G401.6 (cell line): ENCODE measurements at regions not wholly inside any gene's neighbourhood (a gene's known extent, or its start where the extent isn't known, plus 50 kb on each side); places are given as distances from the start of the nearest gene placed in this dataset.
"Not testable (repeated sequence)": the region's sequence is repeated elsewhere in the genome, so short reads cannot be mapped to it uniquely, and the experiment has no call there.

Experiments used
- FAIRE-seq: peaks from 2 replicates; lab custom pipeline; 2012; peaks lifted over from hg19 to GRCh38; lab: Jason Lieb, UNC

DNA sequence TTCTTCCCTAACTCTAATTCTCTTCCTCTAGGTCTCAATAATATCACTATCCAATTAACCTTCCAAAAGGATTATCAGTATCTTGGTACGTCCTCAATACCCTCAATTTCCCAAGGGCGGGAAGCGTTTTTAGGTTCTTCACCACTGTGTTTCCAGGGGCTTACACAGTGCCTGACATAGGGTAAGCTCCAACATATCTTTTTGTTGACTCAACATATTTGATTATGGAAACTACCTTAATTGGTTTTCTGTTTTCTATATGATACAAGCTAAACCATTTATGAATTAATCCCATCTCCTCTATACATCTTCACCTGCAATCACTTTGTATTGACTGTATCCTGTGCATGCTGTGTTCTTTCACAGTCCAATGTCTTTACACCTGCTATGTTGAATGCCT, 987.3 kb downstream of the GRID1 start:
- no peak for FAIRE-seq

DNA sequence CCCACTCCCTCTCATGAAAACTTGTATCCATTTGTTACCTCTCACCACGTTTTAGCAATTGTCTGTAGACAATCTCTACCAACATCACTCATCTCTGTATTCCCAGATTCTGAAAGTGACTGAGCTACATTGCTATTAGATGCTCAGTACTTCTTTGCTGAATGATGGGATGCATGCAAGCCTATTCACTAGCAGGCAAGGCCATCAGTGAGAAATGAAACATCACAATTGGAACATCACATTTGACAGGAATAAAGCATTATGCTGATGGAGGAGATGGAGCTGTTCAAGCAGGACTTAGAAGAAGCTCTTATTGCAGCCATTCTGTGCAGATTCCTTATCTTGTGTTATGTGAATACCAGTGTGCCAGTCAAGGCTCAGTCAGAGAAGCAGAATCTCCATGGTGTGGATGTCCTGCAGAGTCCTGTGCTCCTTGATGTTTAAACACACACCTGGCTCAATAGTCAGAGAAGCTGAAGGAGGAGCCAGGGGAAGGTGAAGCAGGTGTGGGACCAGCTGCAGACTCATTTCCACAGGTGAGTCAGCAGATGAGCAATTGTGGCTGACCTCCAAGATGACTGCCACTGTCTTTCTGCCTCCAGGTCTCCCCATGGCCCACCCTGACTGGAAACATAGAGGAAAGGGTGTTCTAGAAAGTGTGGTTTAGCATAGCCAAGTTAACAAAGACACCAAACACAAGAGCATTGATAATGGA, 965.5 kb downstream of the GRID1 start:
- no peak for FAIRE-seq

DNA sequence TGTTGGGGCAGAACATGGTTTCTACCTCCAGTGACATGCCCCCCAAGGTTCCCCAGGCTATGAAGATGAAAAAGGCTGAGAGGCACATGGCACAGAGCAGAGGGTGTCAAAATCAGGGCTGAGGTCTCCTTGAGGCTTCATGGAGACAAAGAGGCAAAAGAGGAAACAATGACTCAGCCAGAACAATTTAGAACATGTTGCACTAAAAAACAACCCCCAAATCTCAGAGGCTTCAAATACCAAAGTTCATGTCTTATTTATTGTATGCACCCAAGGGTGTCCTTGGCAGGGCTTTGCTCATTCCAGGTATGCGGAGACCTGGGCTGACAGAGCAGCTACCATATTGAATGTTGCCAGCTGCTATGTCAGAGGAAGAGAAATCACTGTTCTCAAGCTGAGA, 964.1 kb downstream of the GRID1 start:
- FAIRE-seq: no peak

DNA sequence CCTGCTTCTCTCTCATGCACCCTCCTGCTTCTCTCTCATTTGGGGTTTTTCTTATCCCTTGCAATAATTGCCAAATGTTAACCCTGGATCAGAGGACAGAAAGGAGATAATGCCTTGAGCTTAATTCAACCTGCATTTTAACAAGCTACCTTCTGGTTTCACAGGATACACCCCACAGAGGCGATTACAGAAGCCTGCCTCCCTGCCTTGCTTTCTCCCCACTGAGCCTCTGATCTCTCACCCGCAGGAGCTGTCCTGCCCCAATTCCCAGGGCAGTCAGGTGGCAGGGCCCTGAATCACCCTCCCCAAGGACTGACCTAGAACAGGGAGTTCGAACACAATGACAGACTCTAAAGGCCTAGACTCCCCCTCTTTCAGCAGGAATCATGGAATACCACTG, 959.5 kb downstream of the GRID1 start:
- no peak for FAIRE-seq

DNA sequence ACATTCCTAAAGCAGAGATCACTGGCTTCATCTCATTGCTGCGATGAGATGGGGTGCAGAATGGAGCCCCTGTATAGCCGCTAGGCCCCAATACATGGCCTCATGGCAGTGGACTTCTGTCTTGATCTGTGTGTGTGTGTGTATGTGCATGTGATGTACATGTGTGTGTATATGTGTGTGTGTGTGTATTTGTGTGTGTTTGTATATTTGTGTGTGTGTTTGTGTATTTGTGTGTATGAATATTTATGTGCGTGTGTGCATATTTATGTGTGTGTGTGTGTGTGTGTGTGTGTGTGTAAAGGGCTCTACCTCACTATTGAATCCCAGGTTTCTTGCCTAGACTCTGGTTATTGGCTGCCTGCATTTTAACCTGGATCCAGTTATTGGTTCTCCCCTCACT, 958.2 kb downstream of the GRID1 start:
- no peak for FAIRE-seq

- FAIRE-seq: not testable (repeated sequence)
Measured at GRCh38 chr10:85410586-85410985, 956.0 kb downstream of the GRID1 start.

DNA sequence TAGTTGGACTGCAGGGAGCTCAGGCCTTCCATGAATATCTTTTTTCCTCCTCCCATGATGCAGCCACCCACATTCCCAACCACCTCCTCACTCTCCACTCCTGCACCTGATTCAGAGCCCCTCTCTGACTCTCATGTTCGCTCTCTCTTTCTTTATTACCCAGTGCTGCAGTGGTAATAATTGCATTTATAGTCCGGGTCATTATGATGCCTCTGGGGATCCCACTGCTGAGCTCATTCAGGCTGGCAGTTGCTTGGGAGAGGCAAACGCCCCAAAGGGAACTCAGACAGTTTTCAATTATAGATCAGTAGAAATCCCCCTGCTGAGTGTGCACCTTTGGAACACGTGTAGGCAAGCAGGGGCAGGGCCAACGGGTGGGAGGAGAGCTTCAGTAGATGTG, 953.0 kb downstream of the GRID1 start:
- no peak for FAIRE-seq

DNA sequence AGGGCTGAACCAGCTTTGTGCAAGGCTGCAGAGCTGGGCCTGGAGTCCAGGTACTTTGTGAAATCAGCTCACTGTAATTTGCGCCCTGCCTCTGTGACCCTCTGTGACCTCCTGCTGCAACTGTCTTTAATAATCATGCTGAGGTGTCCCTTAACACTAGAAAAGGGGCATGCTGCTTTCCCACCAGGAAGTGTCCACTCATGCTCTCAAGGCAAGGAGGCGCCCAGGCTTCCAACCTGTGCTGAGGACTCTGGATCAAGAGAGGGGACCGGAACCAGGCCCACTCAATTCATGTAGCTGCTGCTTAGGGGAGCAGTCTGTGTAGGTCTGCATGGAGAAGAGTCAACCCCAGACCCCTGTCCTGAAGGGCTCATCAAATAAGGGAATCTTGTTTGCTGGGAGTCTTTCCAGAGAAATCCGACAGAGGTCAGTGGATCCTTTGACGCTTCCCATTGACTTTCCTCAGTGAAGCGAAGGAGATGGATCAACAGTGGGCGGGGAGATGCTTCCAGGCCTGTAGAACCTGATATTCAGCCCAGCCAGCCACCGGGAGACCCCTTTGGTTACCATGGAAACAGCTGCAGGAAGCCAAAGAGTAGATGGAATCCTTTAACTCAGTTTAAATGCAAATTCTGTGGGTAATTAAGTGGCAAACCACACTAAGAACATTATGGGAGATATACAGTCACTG, 945.9 kb downstream of the GRID1 start:
- FAIRE-seq: no peak

- no peak for FAIRE-seq
Measured at GRCh38 chr10:85421421-85421820, 945.2 kb downstream of the GRID1 start.

GRCh38 chr10:85429126-85429525, 937.5 kb downstream of the GRID1 start:
- no peak for FAIRE-seq

DNA sequence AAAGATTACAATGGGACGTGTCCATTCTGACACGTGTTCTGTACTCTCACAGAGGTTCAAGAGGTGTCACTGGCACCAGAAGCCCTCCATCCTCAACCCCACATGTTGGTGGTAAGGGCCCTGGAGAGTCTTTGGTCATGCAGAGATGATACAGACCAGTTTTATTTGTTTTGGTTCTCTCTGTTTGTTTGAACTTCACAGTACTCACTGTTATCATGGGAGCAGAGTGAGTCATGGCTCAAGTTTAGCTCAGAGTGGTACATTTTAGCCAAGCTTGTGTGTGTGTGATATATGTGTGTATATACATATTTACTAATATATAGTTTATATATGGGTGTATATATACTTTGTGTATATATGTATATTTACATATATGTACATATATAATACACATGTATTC, 935.6 kb downstream of the GRID1 start:
- FAIRE-seq: no peak

GRCh38 chr10:85433248-85433647, 933.3 kb downstream of the GRID1 start:
- no peak for FAIRE-seq

DNA sequence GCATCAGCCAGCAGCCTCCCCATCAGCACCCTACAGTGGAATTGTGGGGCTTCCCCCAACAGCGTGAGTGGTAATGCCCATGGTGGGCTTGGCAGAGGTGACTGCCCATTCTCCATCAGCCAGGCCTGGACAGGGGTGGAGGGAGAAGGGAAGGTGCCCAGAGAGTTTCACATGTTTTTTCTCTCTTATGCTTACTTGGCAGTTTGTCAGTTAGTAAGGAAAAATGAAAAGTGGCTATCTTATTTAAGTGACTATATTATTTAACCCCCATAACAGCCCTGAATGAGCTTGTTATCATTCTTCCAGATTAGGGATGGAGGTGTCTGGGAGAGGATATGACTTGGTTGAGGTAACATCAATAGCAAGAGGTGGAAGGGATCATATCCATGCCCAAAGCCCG, 921.7 kb downstream of the GRID1 start:
- FAIRE-seq: no peak

GRCh38 chr10:85445702-85446101, 920.9 kb downstream of the GRID1 start:
- FAIRE-seq: no peak

DNA sequence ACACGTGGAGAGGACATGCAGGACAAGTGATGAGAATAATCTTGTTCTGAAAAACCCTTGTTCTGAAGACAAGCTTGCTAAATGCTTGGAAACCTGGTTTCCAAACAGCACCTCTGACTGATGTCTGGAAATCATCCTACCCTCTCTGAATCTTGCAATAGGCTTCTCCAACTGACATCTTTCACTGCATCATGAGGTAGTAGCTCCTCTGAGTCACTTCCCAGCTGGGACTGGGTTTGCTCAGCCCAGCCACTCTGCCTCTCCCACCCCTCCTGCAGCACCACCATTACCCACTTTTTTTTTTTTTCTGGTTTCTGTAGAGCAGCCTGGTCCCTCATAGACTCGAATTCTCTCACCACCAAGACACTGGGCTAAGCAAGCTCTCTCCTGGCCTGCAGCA, 919.8 kb downstream of the GRID1 start:
- no peak for FAIRE-seq

DNA sequence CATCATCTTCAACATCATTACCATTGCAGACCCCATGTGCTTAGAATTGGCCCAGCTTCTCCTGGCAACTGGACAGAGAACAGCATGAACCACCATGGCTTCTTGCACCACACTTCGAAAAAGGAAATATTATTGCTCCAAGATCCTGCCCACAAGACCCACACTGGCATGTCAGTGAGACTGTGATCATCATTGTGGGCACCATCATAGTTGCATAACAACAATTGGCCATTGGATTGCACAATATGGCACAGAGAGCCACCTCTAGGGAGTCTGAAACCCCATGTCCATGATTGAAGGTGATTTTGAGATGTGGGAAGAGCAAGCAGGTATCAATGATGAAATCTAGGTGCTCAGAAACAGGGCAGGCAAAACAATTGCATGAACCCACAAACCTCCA, 918.9 kb downstream of the GRID1 start:
- no peak for FAIRE-seq

DNA sequence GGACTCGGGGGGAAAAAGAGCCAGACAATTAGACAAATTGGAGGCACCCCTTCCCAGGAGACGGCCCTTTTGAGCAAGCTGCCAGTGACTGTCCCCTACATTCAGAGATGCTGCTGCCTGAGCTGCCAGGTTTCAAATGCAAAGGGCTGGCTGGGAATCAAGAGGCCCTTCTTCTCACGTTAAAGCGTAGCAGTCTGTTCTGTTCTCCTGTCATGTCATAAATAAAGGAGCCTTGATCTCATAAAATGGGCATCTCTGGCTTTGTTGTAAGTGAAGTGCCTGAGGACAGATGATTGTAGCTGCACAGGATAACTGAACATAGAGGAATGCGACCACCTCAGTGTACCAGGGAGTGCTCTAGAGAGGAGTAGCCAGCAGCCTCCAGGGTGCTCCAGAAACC, 917.9 kb downstream of the GRID1 start:
- no peak for FAIRE-seq

DNA sequence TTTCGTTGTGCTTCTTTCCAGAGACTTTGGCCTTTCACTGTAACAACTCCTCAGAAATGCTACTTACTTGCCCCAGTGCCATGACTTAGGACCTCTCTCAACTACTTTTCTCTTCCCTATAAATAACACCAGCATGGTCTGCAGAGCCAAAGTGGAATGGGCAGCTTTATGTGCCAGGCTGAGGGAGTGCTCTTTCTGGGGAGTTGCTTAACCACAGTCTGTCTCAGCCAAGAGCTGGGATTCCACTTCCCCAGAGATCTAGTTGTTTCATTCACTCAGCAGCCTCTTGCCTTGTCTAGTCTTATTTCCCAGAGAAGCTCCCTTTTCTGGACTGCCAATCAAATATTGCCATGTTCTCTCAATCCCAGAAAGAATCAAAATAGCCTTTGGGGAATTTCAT, 912.2 kb downstream of the GRID1 start:
- FAIRE-seq: no peak

DNA sequence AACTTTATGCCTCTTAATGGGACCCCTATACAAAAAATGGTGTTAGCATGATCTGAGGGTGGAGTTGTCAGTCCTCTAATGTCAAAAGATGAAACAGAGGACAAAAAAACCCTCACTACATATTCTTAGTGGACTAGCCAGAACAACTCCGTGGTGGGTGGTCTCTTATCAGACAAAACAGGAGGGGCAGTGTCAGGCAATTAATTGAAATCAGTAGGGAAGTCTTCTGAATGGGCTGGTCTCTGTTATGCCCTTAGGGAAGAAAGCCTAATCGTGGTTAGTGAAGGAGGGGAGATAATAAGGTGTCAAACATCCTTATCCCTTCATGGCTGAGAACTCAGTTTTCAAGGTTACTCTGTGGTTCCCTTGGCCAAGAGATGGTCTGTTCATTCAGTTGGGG, 909.4 kb downstream of the GRID1 start:
- FAIRE-seq: no peak

DNA sequence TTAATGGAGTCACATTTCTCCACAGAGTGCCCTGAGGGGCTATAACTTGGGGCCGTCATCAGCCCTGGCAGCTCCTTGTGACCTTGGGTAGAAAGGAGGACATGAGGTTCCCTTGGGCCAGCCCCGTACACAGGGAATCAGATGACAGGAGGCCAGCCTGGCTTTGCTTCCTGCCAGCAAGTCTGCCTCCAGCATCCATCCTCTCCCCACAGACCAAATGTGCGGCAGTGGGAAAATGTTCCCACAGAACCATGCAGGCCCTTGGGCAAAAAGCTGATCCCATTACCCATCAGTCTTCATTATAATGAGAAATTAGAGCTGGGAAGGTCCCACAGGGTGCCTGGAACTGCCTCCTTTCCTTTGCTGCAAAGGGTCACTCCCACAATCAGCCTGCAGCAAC, 908.3 kb downstream of the GRID1 start:
- no peak for FAIRE-seq

- FAIRE-seq: no peak
Measured at GRCh38 chr10:85459906-85460305, 906.7 kb downstream of the GRID1 start.

DNA sequence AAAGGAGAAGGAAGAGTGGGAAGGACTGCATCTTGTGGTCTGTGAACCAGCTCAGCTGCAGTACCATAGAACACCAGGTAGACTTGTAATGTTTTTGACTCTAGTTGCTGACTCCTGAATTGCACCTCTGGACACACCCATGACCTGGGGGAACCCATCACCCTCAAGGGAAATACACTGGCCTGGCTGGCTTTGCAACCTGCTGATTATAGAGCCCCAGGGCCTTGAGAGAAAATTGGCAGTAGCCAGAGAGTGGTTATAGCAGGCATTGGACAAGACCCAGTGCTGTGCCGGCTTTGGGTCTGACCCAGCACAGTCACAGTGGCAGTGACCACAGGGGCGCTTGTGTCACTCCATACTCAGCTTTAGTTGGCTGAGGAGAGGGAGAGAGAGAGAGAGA, 902.3 kb downstream of the GRID1 start:
- FAIRE-seq: no peak

DNA sequence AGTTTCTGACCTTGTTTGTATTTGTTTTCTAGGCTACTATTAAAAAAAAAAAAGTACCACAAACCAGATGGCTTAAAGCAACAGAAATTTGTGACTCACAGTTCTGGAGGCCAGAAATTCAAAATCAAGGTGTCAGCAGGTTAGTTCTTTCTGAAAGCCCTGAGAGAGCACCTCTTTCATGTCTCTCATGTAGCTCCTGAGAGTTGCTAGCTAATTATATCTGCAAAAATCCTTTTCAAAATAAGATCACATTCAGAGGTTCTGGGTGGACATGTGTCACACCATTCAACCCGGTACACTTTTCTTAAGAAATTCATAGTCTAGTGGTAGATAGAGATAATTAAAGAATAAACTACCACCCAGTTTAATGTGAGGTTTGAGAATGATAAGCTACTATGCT, 888.6 kb downstream of the GRID1 start:
- no peak for FAIRE-seq

- no peak for FAIRE-seq
Measured at GRCh38 chr10:85490431-85490830, 876.2 kb downstream of the GRID1 start.
